C4-2B (cell line): ENCODE measurements at regions not wholly inside any gene's neighbourhood (a gene's known extent, or its start where the extent isn't known, plus 50 kb on each side); places are given as distances from the start of the nearest gene placed in this dataset.

Experiments
- CTCF ChIP-seq: fragments of 450-650 bp; conservative IDR thresholded peaks from 2 replicates; pipeline ENCODE4 v1.5.1; 2017; ENCODE audit warnings: mild to moderate bottlenecking
- ZFX ChIP-seq: fragments of 450-650 bp; IDR thresholded peaks from 2 replicates; pipeline ENCODE4 v1.6.1; 2017

DNA sequence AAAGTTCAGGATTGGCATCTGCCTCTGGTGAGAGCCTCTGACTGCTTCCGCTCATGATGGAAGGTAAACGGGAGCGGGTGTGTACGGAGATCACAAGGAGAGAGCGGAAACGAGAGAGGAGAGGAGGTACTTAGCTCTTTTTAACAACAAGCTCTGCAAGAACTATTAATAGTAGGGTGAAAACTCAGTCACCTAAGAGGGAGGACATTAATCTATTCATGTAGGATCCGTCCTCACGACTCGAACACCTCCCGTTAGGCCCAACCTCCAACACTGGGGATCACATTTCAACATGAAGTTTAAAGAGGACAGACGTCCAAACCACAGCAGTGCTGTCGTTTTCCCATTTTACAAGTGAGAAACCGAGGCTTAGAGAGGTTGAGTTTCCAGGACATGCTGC, 173.7 kb downstream of the SLC28A3 start:
- TF ChIP-seq CTCF (no peak), ZFX (no peak)
